Prostate gland (tissue), 2 donors: ENCODE measurements at regions not wholly inside any gene's neighbourhood (a gene's known extent, or its start where the extent isn't known, plus 50 kb on each side); places are given as distances from the start of the nearest gene placed in this dataset.

Source experiments
- DNase-seq: peaks from one replicate; pipeline ENCODE4 v3.0.0-alpha.2; 2019; ENCODE audit warnings: low spot score
- H3K27ac ChIP-seq, 2 donors: fragments of 200-600 bp; sonication (generic); 2 replicates each; pipeline ENCODE4 v1.5.1; 2017 to 2019
- H3K27me3 ChIP-seq: fragments of 200-600 bp; sonication (generic); replicated peaks from 2 replicates; pipeline ENCODE4 v1.5.1; 2019; ENCODE audit not compliant: insufficient read depth
- H3K36me3 ChIP-seq, 2 donors: fragments of 200-600 bp; sonication (generic); 1 replicate in 1 of 2; 2 replicates in 1 of 2; pipeline versions ENCODE4 v1.5.1 to v1.8.1; 2017 to 2019
- H3K4me1 ChIP-seq: fragments of 200-600 bp; sonication (generic); replicated peaks from 2 replicates; pipeline ENCODE4 v1.5.1; 2019
- H3K4me3 ChIP-seq, 2 donors: fragments of 200-600 bp; sonication (generic); 2 replicates each; pipeline ENCODE4 v1.5.1; 2017 to 2019
- H3K9me3 ChIP-seq: fragments of 200-600 bp; sonication (generic); 2 replicates; pipeline ENCODE4 v1.5.1; 2017
- POLR2A ChIP-seq: fragments of 450-650 bp; IDR thresholded peaks from one replicate; pipeline ENCODE4 v1.6.1; 2016; ENCODE audit warnings: antibody characterized with exemption, mild to moderate bottlenecking
- POLR2AphosphoS5 ChIP-seq: sonication (generic); formaldehyde crosslinking; IDR thresholded peaks from one replicate; pipeline ENCODE4 v1.6.1; 2017; ENCODE audit warnings: antibody characterized with exemption
- WGBS: methylation state at CpG from one replicate; pipeline ENCODE4 v1.1.5; 2018; 5-methylcytosine and 5-hydroxymethylcytosine counted together
- intact Hi-C: fragments of 100-400 bp; cut with DNase I; formaldehyde crosslinking; loops from one replicate; pipeline ENCODE4 v1.14.2; 2022
- TF ChIP-seq, protein P1 (sequence below), 4 experiments: fragments of 200-600 bp in 2 of 4; fragments of 450-650 bp in 2 of 4; sonication (generic) in 2 of 4; IDR thresholded peaks; 1 replicate in 3 of 4; 2 replicates in 1 of 4; pipeline ENCODE4 v1.5.1; 2016 to 2019; ENCODE audit warnings: antibody characterized with exemption in 4 of 4, mild to moderate bottlenecking in 2 of 4, moderate library complexity in 2 of 4

DNA sequence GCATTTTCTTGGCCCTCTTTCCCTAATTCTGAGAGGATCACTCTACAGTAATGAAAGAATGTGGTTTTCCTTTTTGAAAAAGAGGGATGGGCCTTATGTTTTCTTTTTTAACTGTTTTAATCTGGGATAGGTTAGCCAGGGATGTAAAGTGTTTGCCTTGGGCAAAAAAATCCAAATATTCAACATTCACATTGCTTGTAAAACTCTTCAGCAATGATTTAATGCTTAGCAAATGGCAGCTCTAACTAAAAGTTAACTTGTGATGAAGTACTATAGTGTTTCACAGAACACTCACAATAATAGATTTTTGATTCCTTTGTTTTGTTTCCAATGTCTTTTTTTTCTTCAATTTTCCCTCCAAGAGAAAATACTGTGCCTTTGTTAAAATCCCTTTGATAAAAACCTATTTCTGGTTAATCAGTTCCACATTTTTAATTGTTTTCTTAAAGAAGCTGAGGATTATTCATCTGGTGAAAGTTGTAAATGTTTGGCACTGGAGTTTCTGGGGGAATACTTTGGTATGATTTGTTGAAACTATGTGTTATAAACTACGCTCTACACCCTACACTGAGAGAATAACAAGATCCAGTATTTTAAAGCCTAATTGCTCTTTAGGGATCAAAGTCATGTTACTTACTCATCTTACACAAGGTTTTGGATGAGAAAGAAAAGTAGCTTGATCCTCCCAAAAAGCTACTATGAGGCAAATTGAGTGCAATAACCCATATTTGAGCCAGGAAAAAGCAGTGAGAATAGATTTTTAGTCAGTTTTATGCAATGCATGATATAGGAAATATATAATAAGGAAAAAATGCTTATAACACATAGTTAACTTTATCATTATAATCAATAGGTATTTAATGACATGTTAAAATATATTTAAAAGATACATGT, 335.8 kb downstream of the EPHA7 start:
- Histone ChIP-seq H3K36me3 (no peaks in the 10 kb centered on the region), H3K27ac (no peak overlapping the region), H3K9me3 (no peaks in the 10 kb centered on the region), H3K27me3 (no peaks in the 10 kb centered on the region), H3K4me1 (no peaks in the 10 kb centered on the region), H3K4me3 (no peak overlapping the region)
- TF ChIP-seq POLR2A, result no peak
- TF ChIP-seq, protein P1, sequence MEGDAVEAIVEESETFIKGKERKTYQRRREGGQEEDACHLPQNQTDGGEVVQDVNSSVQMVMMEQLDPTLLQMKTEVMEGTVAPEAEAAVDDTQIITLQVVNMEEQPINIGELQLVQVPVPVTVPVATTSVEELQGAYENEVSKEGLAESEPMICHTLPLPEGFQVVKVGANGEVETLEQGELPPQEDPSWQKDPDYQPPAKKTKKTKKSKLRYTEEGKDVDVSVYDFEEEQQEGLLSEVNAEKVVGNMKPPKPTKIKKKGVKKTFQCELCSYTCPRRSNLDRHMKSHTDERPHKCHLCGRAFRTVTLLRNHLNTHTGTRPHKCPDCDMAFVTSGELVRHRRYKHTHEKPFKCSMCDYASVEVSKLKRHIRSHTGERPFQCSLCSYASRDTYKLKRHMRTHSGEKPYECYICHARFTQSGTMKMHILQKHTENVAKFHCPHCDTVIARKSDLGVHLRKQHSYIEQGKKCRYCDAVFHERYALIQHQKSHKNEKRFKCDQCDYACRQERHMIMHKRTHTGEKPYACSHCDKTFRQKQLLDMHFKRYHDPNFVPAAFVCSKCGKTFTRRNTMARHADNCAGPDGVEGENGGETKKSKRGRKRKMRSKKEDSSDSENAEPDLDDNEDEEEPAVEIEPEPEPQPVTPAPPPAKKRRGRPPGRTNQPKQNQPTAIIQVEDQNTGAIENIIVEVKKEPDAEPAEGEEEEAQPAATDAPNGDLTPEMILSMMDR (IDR thresholded peaks at IDR 0.05), result no peak
- no peak for TF ChIP-seq POLR2AphosphoS5
- intact Hi-C loops, result no loop called here
- DNase-seq, result no peak
- 40% methylated on average over 1 of the region's 1 CpG for WGBS

DNA sequence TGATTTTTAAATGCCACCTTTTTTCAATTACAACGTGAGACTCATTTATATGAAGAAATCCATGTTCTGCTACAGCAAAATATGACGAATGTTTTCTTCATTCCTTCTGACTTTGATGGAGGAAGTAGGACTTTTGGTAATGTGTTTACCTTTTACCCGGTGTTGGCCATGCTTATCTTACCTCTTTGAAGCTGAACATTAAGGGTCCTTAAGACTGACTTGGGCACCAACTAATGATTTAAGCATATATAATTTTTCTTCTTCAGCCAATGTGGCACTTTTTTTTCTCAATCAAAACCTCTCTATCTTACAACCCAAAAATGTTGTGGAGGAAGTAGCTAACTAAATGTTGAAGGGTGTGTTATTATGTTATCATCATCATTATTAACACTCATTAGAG, 337.5 kb downstream of the EPHA7 start:
- intact Hi-C loops, result no loop called here
- 73% methylated on average over 3 of the region's 3 CpGs for WGBS
- no peaks in the 10 kb centered on the region for H3K27me3 ChIP-seq
- no peak overlapping the region for H3K4me3 ChIP-seq
- H3K27ac ChIP-seq, result no peak overlapping the region
- DNase-seq, result no peak
- H3K4me1 ChIP-seq, result no peaks in the 10 kb centered on the region
- no peaks in the 10 kb centered on the region for H3K36me3 ChIP-seq
- TF ChIP-seq, protein P1 (IDR thresholded peaks at IDR 0.05), result no peak
- no peak for TF ChIP-seq POLR2AphosphoS5
- no peak for TF ChIP-seq POLR2A
- H3K9me3 ChIP-seq, result no peaks in the 10 kb centered on the region

DNA sequence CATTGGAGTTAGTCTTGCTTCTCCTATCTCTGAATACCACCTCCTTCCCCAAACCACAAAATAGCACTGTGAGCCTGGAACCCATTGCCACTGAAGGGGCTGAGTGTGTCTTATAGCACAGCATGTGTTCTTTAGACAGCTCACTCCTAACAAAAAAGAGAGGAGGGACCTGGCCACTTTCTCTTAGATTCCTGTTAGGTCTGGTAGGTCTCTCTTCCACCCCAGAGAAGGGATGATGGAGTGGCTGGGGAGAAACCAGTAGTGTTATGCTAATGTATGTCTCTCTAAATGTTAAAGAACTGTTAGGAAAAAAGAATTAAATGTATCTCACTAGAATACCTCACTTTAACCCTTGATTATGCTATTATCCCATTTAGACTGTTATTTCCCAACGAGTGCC, 340.3 kb downstream of the EPHA7 start:
- TF ChIP-seq, protein P1 (IDR thresholded peaks at IDR 0.05), result no peak
- TF ChIP-seq POLR2A (no peak), POLR2AphosphoS5 (no peak)
- Histone ChIP-seq H3K4me3 (no peak overlapping the region), H3K27me3 (no peaks in the 10 kb centered on the region), H3K9me3 (no peaks in the 10 kb centered on the region), H3K4me1 (no peaks in the 10 kb centered on the region), H3K36me3 (no peaks in the 10 kb centered on the region), H3K27ac (no peak overlapping the region)
- 86% methylated on average over 1 of the region's 1 CpG for WGBS
- intact Hi-C loops, result no loop called here
- no peak for DNase-seq

DNA sequence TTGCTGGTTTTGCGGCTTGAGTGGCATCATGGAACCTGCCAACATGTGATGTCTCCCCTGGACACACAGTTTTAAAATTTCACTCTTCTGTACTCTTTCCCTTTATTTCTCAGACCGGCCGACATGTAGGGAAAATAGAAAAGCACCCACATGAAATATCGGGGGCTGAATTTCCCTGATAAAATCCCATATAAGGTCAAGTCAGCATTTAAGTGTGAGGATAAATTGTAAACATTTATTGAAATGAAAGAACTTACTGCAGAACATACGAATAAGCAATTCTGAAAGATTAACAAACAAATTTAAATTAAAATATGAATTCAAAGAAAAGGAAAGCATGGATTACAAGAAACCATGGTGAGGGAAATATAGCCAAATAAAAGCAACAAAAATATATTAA, 345.5 kb downstream of the EPHA7 start:
- Histone ChIP-seq H3K36me3 (no peaks in the 10 kb centered on the region), H3K4me1 (no peaks in the 10 kb centered on the region), H3K9me3 (no peaks in the 10 kb centered on the region), H3K27ac (no peak overlapping the region), H3K27me3 (no peaks in the 10 kb centered on the region), H3K4me3 (no peak overlapping the region)
- DNase-seq, result no peak
- WGBS, result 95% methylated on average over 5 of the region's 5 CpGs
- TF ChIP-seq POLR2AphosphoS5 (no peak), POLR2A (no peak)
- TF ChIP-seq, protein P1 (IDR thresholded peaks at IDR 0.05), result no peak
- intact Hi-C loops, result no loop called here

DNA sequence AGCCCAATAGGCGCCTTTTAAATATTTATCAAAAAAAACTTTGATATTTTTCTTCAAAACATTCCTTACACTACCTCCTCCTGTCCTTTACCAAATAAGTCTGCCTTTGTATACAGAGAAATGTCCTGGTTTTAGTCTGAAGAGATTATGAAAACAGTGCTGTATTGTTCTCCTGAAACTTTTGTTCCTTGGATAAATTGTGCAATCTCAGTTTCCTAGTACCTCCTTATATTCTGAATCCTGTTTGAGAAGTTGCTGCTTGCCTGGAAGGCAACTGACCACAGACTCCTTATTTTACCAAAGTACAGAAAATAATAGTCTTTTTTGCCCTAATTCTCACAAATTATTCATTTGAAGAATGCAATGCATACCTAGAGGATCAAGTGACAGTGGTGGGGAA, 349.5 kb downstream of the EPHA7 start:
- no peak overlapping the region for H3K27ac ChIP-seq
- 84% methylated on average over 1 of the region's 1 CpG for WGBS
- H3K4me1 ChIP-seq, result no peaks in the 10 kb centered on the region
- H3K4me3 ChIP-seq, result no peak overlapping the region
- TF ChIP-seq, protein P1 (IDR thresholded peaks at IDR 0.05), result no peak
- TF ChIP-seq POLR2AphosphoS5 (no peak), POLR2A (no peak)
- no peaks in the 10 kb centered on the region for H3K36me3 ChIP-seq
- no peaks in the 10 kb centered on the region for H3K27me3 ChIP-seq
- H3K9me3 ChIP-seq, result no peaks in the 10 kb centered on the region
- intact Hi-C loops, result no loop called here
- no peak for DNase-seq
